NCI-H1092 treated with DMSO at 0.1 percent for 48 hours (cell line): ENCODE measurements at regions not wholly inside any gene's neighbourhood (a gene's known extent, or its start where the extent isn't known, plus 50 kb on each side); places are given as distances from the start of the nearest gene placed in this dataset.

Experiments used
- DNase-seq: peaks from one replicate; lab custom pipeline; 2025; lab: John Stamatoyannopoulos, UW

GRCh38 chr12:90028635-90029051 is 320.0 kb upstream of the ATP2B1 start:
- DNase-seq: no peak

GRCh38 chr12:90027889-90028634 is 319.4 kb upstream of the ATP2B1 start:
- no peak for DNase-seq

- DNase-seq: no peak
These were observed 318.4 kb upstream of the ATP2B1 start for GRCh38 chr12:90027041-90027440.

GRCh38 chr12:90026516-90026915 is 317.9 kb upstream of the ATP2B1 start:
- no peak for DNase-seq

GRCh38 chr12:90024262-90024661 is 315.6 kb upstream of the ATP2B1 start:
- no peak for DNase-seq

DNA sequence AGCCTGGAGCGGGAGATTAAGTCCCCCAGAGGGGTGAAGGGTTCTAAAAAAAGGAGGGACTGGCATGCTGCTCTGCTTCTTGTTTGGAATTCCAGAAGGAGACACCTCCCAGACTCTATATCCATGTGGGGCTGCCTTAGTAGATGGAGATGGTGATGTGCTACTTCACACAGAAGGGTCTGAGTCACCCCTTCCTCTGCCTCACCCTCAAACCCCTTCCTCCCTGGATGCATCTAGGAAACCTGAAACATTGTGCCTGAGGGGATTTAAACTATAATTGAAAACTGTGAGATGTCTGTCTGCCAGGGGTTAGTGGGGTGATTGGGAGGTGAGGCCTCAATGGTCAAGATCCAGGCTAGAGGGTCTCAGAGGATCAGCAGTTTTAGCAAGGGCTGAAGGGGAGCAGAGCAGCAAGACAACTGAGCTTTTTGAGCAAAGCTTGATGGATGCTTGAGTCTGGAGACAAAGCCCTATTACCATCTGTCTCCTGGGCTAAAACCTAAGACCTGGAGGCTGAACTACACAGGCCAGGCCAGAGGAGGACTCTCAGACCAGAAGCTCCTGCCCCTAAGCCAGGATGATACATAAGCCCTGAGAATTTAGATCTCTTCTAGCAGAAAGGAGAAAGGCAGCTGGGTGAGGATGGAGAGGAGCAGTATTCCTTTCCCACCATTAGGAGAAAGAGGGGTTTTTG is 314.7 kb upstream of the ATP2B1 start:
- DNase-seq: no peak

DNA sequence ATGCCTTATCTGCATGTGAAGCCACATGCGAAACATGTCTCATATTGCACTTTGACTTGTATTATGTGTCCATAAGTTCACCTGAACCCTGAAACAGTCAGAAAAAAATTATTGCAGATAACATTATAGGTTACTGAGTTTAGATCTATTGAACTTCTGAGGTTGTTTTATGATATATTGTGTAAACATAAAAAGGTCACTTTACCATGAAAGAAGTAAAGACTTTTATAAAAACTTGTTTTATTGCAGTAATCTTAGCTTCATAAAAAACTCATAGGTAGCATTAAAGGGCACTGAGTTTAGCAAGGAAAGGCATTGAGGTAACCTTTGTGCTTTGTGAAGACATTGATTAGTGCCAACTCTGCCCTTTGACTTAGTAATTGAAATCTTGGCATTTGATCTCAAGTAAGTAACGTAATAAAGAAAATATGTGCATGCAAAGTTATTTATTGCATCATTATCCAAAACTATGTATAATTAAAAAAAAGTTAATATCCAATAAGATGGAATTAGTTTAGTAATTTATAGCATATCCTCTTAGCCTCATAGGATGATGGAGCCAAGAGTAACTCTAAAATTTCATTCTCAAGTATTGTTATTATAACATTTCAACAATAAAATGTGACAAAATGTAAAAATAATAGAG is 313.3 kb upstream of the ATP2B1 start:
- DNase-seq: no peak

- no peak for DNase-seq
These were observed 312.2 kb upstream of the ATP2B1 start for GRCh38 chr12:90020881-90021280.

- DNase-seq: no peak
These were observed 311.8 kb upstream of the ATP2B1 start for GRCh38 chr12:90020436-90020835.

DNA sequence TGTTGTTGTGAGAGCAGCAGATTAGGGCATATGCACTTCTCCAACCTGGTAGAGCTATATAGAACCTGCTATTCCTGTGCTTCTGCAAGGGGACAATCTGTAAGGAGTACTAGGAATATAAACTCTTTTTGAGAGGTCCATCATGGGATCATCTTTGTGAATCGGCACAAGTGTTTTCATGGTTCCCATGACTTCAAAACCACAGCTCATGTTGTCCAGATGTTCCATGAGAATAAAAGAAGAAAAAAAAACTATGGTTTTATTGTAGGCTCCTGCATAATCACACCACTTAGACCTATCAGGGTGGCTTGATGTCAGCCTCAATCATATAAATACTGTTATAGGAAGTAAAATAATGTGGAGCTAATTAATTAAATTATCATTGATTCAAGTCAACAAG is 311.4 kb upstream of the ATP2B1 start:
- no peak for DNase-seq

DNA sequence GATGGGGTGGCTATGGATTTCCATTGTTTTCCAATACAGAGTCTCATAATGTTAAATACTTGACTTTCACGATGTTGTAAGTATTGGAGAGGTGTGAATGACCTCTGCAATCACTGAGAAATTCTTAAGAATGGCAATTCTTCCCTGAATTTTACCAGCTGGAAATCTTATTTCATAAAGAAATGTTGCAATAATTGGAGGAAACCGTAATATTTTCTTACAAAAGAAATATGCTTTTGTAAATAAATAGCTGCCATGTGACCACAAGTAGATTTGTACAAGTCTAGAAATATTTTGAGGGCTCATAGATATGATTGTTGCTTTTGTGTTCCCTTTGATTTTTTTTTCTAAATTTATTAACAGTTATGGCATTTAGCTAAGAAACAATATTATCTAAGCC is 308.7 kb upstream of the ATP2B1 start:
- DNase-seq: no peak

DNA sequence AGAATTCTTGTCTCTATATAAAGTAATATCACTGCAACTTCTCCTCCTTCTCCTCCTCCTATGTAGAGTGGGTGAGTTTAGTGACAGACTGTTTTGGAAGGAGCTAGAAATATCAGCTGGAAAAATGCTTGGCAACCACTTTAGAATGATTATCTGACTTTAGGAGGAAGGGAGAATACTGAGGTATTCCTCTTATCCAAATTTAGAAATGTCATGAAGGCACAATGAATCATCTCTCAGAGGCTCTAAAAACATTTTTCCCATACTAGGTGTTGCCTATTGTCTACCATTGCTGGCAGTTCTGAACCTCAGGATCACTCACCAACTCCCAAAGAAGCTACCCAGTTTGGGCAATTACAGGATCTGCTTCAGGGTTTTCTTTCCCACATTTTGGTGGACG is 306.6 kb upstream of the ATP2B1 start:
- no peak for DNase-seq

GRCh38 chr12:90013409-90013808 is 304.8 kb upstream of the ATP2B1 start:
- DNase-seq: peak; percentile 3

- DNase-seq: no peak
These were observed 301.5 kb upstream of the ATP2B1 start for GRCh38 chr12:90010089-90010488.

- no peak for DNase-seq
These were observed 299.6 kb upstream of the ATP2B1 start for GRCh38 chr12:90008277-90008676.

GRCh38 chr12:90004319-90005074 is 295.9 kb upstream of the ATP2B1 start:
- no peak for DNase-seq

DNA sequence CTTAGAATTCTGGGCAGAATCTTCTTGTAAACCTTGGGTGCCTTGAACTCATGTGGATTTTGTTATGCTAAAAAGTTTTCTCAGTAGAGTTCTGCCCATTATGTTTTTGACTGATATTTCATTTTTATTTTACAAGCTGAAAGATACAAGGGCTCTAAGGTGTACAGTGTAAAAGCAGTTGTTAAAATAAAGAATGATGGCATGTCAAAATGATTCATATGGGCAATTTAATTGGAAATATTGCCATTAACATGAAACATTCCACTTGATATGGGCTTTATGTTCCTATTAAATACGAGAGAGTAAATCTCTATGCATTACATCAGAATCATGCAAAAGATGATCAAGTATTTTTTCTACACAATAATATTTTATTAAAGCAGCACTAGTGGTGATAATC is 295.1 kb upstream of the ATP2B1 start:
- DNase-seq: no peak

DNA sequence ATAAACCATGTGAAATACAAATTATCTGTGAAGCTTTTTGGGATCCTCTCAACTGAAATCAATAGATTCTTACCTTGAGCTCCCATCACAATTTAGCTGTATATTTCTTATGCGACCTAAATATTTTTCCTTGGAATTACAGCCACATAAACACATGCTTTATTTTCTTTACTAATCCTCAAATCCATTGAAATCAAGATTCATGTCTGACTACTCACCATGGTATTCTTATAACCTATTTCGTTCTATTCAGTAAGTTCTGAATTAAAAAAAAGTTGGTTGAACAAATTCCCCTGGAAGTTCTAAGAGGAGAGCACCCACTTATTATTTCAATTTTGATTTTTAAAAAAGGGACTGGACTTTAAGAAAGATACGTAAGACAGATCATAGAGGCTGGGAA is 292.1 kb upstream of the ATP2B1 start:
- DNase-seq: no peak

GRCh38 chr12:89999699-90000505 is 291.3 kb upstream of the ATP2B1 start:
- DNase-seq: no peak

DNA sequence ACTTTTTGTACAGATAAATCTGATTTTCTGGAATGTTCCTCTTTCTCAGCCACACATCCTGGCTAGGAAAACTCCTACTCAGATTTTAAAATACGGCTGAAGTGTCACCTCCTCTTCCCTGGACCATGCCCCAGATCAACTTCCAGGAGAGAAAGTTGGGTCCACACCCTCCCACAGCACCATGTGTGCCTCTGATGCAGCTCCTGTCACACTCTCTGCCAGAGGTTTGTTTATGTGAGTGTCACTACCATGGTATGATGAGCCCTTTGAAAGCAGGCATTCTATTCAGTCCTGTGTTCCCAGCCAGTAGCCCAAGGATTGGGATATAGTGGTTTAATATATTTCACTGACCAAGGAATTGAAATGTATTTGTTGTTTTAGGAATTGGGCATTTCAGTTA is 287.2 kb upstream of the ATP2B1 start:
- no peak for DNase-seq

- no peak for DNase-seq
These were observed 286.3 kb upstream of the ATP2B1 start for GRCh38 chr12:89994911-89995310.

DNA sequence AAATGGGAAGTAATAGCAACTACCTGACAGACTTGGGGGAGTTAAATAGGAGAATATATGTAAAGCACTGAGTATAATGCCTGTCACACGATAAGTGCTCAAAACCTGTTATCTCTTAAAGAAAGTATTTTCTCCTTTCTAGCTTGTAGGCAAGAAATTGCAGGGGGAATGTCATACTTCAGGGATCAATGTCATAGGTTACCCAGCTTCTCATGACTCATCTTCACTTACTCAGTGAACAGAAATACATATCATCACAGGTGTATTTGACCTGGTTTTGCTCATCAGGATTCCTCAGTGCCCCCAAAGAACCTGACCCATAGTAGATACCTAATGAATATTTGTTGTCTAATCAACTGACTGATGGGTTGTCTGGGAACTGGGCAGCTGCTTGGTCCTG is 285.0 kb upstream of the ATP2B1 start:
- DNase-seq: no peak
